Adrenal gland (tissue), 9 donors: ENCODE measurements at regions not wholly inside any gene's neighbourhood (a gene's known extent, or its start where the extent isn't known, plus 50 kb on each side); places are given as distances from the start of the nearest gene placed in this dataset.

Experiments
- DNase-seq, 7 donors: peaks; one replicate each; pipeline ENCODE4 v3.0.0-alpha.2; 2019 to 2020
- H3K27ac ChIP-seq, 5 donors: fragments of 200-600 bp; sonication (generic) in 4 of 5; 1 replicate in 3 of 5; 2 replicates in 2 of 5; pipeline versions ENCODE4 v1.5.1 to v1.8.0; 2016 to 2020; ENCODE audit warnings: mild to moderate bottlenecking in 1 of 5
- H3K27me3 ChIP-seq: fragments of 200-600 bp; 2 replicates; pipeline ENCODE4 v1.8.0; 2021
- H3K36me3 ChIP-seq, 2 donors: fragments of 200-600 bp; replicated peaks in 1 of 2; 1 replicate in 1 of 2; 2 replicates in 1 of 2; pipeline versions ENCODE4 v1.5.1 to v1.8.0; 2018 to 2022
- H3K4me1 ChIP-seq, 2 donors: fragments of 200-600 bp; replicated peaks in 1 of 2; 1 replicate in 1 of 2; 2 replicates in 1 of 2; pipeline versions ENCODE4 v1.5.1 to v1.8.0; 2018 to 2021
- H3K4me3 ChIP-seq, 4 donors: fragments of 200-600 bp; sonication (generic) in 3 of 4; one replicate each; pipeline ENCODE4 v1.5.1; 2016 to 2018
- H3K9me3 ChIP-seq, 3 donors: fragments of 200-600 bp; sonication (generic) in 1 of 3; replicated peaks in 1 of 3; 1 replicate in 2 of 3; 2 replicates in 1 of 3; pipeline versions ENCODE4 v1.5.1 to v1.8.0; 2016 to 2021
- CTCF ChIP-seq, 6 experiments: fragments of 450-650 bp in 4 of 6; fragments of 200-600 bp in 2 of 6; sonication (generic) in 1 of 6; IDR thresholded peaks; 1 replicate in 5 of 6; 2 replicates in 1 of 6; pipeline versions ENCODE4 v1.5.1 to v1.8.0; 2016 to 2021; ENCODE audit warnings: antibody characterized with exemption in 6 of 6, mild to moderate bottlenecking in 2 of 6, moderate library complexity in 1 of 6
- POLR2A ChIP-seq, 2 donors: fragments of 450-650 bp; IDR thresholded peaks; one replicate each; pipeline ENCODE4 v1.6.1; 2017; ENCODE audit warnings: antibody characterized with exemption in 2 of 2, mild to moderate bottlenecking in 2 of 2, moderate library complexity in 1 of 2
- WGBS, 4 donors: extraction: QIAGEN DNeasy Blood & Tissue Kit in 2 of 4; methylation state at CpG; one replicate each; pipeline versions ENCODE4 v1.1.5 to v1.1.7; 2013 to 2017; 5-methylcytosine and 5-hydroxymethylcytosine counted together
- intact Hi-C, 2 donors: fragments of 100-400 bp; cut with DNase I; formaldehyde crosslinking; loops; one replicate each; pipeline versions ENCODE4 v1.14.1 to v1.15.0; 2022 to 2023
- donor health status: healthy with polysubstance abuse.
- donor health status: Bipolar disorder and iron deficiency.
- donor health status: DM: yes; HTN: yes; CAD: no.
- donor health status: DM: no; HTN: no; CAD: no.
- donor health status: DM: no; HTN: no; CAD: no.

- H3K9me3 ChIP-seq = no peaks in the 10 kb centered on the region
- 87 to 98% (median 93%) methylated on average over 4 to 17 of the region's 17 CpGs for WGBS, 4 donors
Observed at GRCh38 chr2:235357881-235358280, 136.0 kb upstream of the AGAP1 start.

GRCh38 chr2:235358981-235359471 is 134.8 kb upstream of the AGAP1 start:
- intact Hi-C loops = no loop called here
- TF ChIP-seq CTCF (IDR thresholded peaks at IDR 0.05) = no peak
- no peak for TF ChIP-seq POLR2A (IDR thresholded peaks at IDR 0.05)
- Histone ChIP-seq H3K27me3 (no peaks in the 10 kb centered on the region), H3K36me3 (no peaks in the 10 kb centered on the region), H3K4me3 (no peak overlapping the region), H3K4me1 (no peaks in the 10 kb centered on the region), H3K9me3 (no peaks in the 10 kb centered on the region), H3K27ac (no peak overlapping the region)
- 88 to 95% (median 95%) methylated on average over 8 to 9 of the region's 9 CpGs for WGBS, 4 donors
- no peak for DNase-seq

More at GRCh38 chr2:235357881-235358280, 136.0 kb upstream of the AGAP1 start:
- no peak for DNase-seq
- Histone ChIP-seq H3K36me3 (no peaks in the 10 kb centered on the region), H3K4me1 (no peaks in the 10 kb centered on the region), H3K27me3 (no peaks in the 10 kb centered on the region), H3K27ac (no peak overlapping the region), H3K4me3 (no peak overlapping the region)
- intact Hi-C loops = no loop called here
- TF ChIP-seq POLR2A (IDR thresholded peaks at IDR 0.05) = no peak
- no peak for TF ChIP-seq CTCF (IDR thresholded peaks at IDR 0.05)

- Histone ChIP-seq H3K9me3 (no peaks in the 10 kb centered on the region), H3K36me3 (no peaks in the 10 kb centered on the region), H3K4me1 (no peaks in the 10 kb centered on the region), H3K27me3 (no peaks in the 10 kb centered on the region), H3K4me3 (no peak overlapping the region), H3K27ac (no peak overlapping the region)
- no peak for DNase-seq
- no peak for TF ChIP-seq CTCF (IDR thresholded peaks at IDR 0.05)
- TF ChIP-seq POLR2A (IDR thresholded peaks at IDR 0.05) = no peak
- intact Hi-C loops = no loop called here
- 84 to 96% (median 91%) methylated on average over 4 of the region's 4 CpGs for WGBS, 4 donors
Observed at GRCh38 chr2:235360446-235360845, 133.4 kb upstream of the AGAP1 start.

GRCh38 chr2:235365743-235366142 is 128.1 kb upstream of the AGAP1 start:
- WGBS, 4 donors = 60 to 75% (median 64%) methylated on average over 4 of the region's 4 CpGs; no CpG with 5 or more reads in 1 of the 4 donors
- no peak for TF ChIP-seq POLR2A (IDR thresholded peaks at IDR 0.05)
- TF ChIP-seq CTCF (IDR thresholded peaks at IDR 0.05) = no peak

More at GRCh38 chr2:235365743-235366142, 128.1 kb upstream of the AGAP1 start:
- Histone ChIP-seq H3K36me3 (no peaks in the 10 kb centered on the region), H3K27ac (no peak overlapping the region), H3K27me3 (no peaks in the 10 kb centered on the region), H3K4me3 (no peak overlapping the region), H3K4me1 (no peaks in the 10 kb centered on the region), H3K9me3 (no peaks in the 10 kb centered on the region)
- intact Hi-C loops = no loop called here
- DNase-seq = no peak
